ENCODE measurements at regions not wholly inside any gene's neighbourhood (a gene's known extent, or its start where the extent isn't known, plus 50 kb on each side); places are given as distances from the start of the nearest gene placed in this dataset.

- DNase-seq (ENCODE audit: low read depth, low spot score) = no peak
Measured at GRCh38 chr4:152269448-152270191, 266.3 kb downstream of the FBXW7 start.

- DNase-seq (ENCODE audit: low read depth, low spot score) = no peak
Measured at GRCh38 chr4:152267811-152268210, 268.1 kb downstream of the FBXW7 start.

GRCh38 chr4:152266831-152267480 is 268.9 kb downstream of the FBXW7 start:
- DNase-seq (ENCODE audit: low read depth, low spot score) = no peak

GRCh38 chr4:152265149-152265621 is 270.7 kb downstream of the FBXW7 start:
- peak; percentile 21 for DNase-seq (ENCODE audit: low read depth, low spot score)

GRCh38 chr4:152264106-152264505 is 271.8 kb downstream of the FBXW7 start:
- no peak for DNase-seq (ENCODE audit: low read depth, low spot score)

GRCh38 chr4:152259866-152260265 is 276.0 kb downstream of the FBXW7 start:
- no peak for DNase-seq (ENCODE audit: low read depth, low spot score)

GRCh38 chr4:152258804-152259708 is 276.8 kb downstream of the FBXW7 start:
- DNase-seq (ENCODE audit: low read depth, low spot score) = peak; percentile 43

GRCh38 chr4:152258391-152258790 is 277.5 kb downstream of the FBXW7 start:
- no peak for DNase-seq (ENCODE audit: low read depth, low spot score)

- no peak for DNase-seq (ENCODE audit: low read depth, low spot score)
Measured at GRCh38 chr4:152257601-152258066, 278.3 kb downstream of the FBXW7 start.

- DNase-seq (ENCODE audit: low read depth, low spot score) = no peak
Measured at GRCh38 chr4:152256996-152257395, 278.9 kb downstream of the FBXW7 start.

GRCh38 chr4:152255437-152255836 is 280.5 kb downstream of the FBXW7 start:
- DNase-seq (ENCODE audit: low read depth, low spot score) = no peak

GRCh38 chr4:152248347-152248746 is 287.5 kb downstream of the FBXW7 start:
- no peak for DNase-seq (ENCODE audit: low read depth, low spot score)

GRCh38 chr4:152247271-152247975 is 288.5 kb downstream of the FBXW7 start:
- DNase-seq (ENCODE audit: low read depth, low spot score) = peak; percentile 80

GRCh38 chr4:152246659-152247058 is 289.2 kb downstream of the FBXW7 start:
- DNase-seq (ENCODE audit: low read depth, low spot score) = no peak

GRCh38 chr4:152245680-152246079 is 290.2 kb downstream of the FBXW7 start:
- no peak for DNase-seq (ENCODE audit: low read depth, low spot score)

GRCh38 chr4:152244659-152245058 is 291.2 kb downstream of the FBXW7 start:
- no peak for DNase-seq (ENCODE audit: low read depth, low spot score)

- DNase-seq (ENCODE audit: low read depth, low spot score) = no peak
Measured at GRCh38 chr4:152243896-152244595, 291.8 kb downstream of the FBXW7 start.

GRCh38 chr4:152243206-152243605 is 292.7 kb downstream of the FBXW7 start:
- no peak for DNase-seq (ENCODE audit: low read depth, low spot score)

- no peak for DNase-seq (ENCODE audit: low read depth, low spot score)
Measured at GRCh38 chr4:152240232-152240631, 295.7 kb downstream of the FBXW7 start.

- DNase-seq (ENCODE audit: low read depth, low spot score) = no peak
Measured at GRCh38 chr4:152239216-152239615, 296.7 kb downstream of the FBXW7 start.

Data from ELF-1 (cell line).